ENCODE measurements at regions not wholly inside any gene's neighbourhood (a gene's known extent, or its start where the extent isn't known, plus 50 kb on each side); places are given as distances from the start of the nearest gene placed in this dataset.
A peak's percentile ranks its signal among the peaks of the same experiment; 100 is the strongest.

GRCh38 chr3:72560846-72561675 lies 287.2 kb downstream of the SHQ1 start:
- no peak for DNase-seq

GRCh38 chr3:72559385-72559784 lies 288.9 kb downstream of the SHQ1 start:
- no peak for DNase-seq

- DNase-seq = no peak
Measured at GRCh38 chr3:72558001-72558400, 290.2 kb downstream of the SHQ1 start.

GRCh38 chr3:72555714-72556113 lies 292.5 kb downstream of the SHQ1 start:
- no peak for DNase-seq

GRCh38 chr3:72554689-72555088 lies 293.6 kb downstream of the SHQ1 start:
- DNase-seq = no peak

GRCh38 chr3:72553298-72553697 lies 294.9 kb downstream of the SHQ1 start:
- no peak for DNase-seq

- DNase-seq = no peak
Measured at GRCh38 chr3:72550582-72551262, 297.5 kb downstream of the SHQ1 start.

- DNase-seq = peak; percentile 54
Measured at GRCh38 chr3:72549761-72550581, 298.3 kb downstream of the SHQ1 start.

GRCh38 chr3:72548981-72549380 lies 299.3 kb downstream of the SHQ1 start:
- no peak for DNase-seq

- no peak for DNase-seq
Measured at GRCh38 chr3:72548461-72548860, 299.8 kb downstream of the SHQ1 start.

GRCh38 chr3:72547183-72547582 lies 301.1 kb downstream of the SHQ1 start:
- no peak for DNase-seq

- no peak for DNase-seq
Measured at GRCh38 chr3:72544239-72544638, 304.0 kb downstream of the SHQ1 start.

- DNase-seq = no peak
Measured at GRCh38 chr3:72543246-72543645, 305.0 kb downstream of the SHQ1 start.

- no peak for DNase-seq
Measured at GRCh38 chr3:72542781-72543180, 305.5 kb downstream of the SHQ1 start.

GRCh38 chr3:72539856-72540255 lies 308.4 kb downstream of the SHQ1 start:
- DNase-seq = no peak

GRCh38 chr3:72538070-72538745 lies 310.0 kb downstream of the SHQ1 start:
- DNase-seq = no peak

- no peak for DNase-seq
Measured at GRCh38 chr3:72537448-72537847, 310.8 kb downstream of the SHQ1 start.

- DNase-seq = no peak
Measured at GRCh38 chr3:72536878-72537267, 311.4 kb downstream of the SHQ1 start.

- no peak for DNase-seq
Measured at GRCh38 chr3:72536206-72536877, 311.9 kb downstream of the SHQ1 start.

GRCh38 chr3:72535772-72536171 lies 312.5 kb downstream of the SHQ1 start:
- no peak for DNase-seq

- no peak for DNase-seq
Measured at GRCh38 chr3:72533591-72534473, 314.4 kb downstream of the SHQ1 start.
